Adrenal gland (tissue), 9 donors: ENCODE measurements at regions not wholly inside any gene's neighbourhood (a gene's known extent, or its start where the extent isn't known, plus 50 kb on each side); places are given as distances from the start of the nearest gene placed in this dataset.

ENCODE experiments used
- DNase-seq, 7 donors: peaks; one replicate each; pipeline ENCODE4 v3.0.0-alpha.2; 2019 to 2020
- H3K27ac ChIP-seq, 5 donors: fragments of 200-600 bp; sonication (generic) in 4 of 5; 1 replicate in 3 of 5; 2 replicates in 2 of 5; pipeline versions ENCODE4 v1.5.1 to v1.8.0; 2016 to 2020; ENCODE audit warnings: mild to moderate bottlenecking in 1 of 5
- H3K27me3 ChIP-seq: fragments of 200-600 bp; 2 replicates; pipeline ENCODE4 v1.8.0; 2021
- H3K36me3 ChIP-seq, 2 donors: fragments of 200-600 bp; replicated peaks in 1 of 2; 1 replicate in 1 of 2; 2 replicates in 1 of 2; pipeline versions ENCODE4 v1.5.1 to v1.8.0; 2018 to 2022
- H3K4me1 ChIP-seq, 2 donors: fragments of 200-600 bp; replicated peaks in 1 of 2; 1 replicate in 1 of 2; 2 replicates in 1 of 2; pipeline versions ENCODE4 v1.5.1 to v1.8.0; 2018 to 2021
- H3K4me3 ChIP-seq, 4 donors: fragments of 200-600 bp; sonication (generic) in 3 of 4; one replicate each; pipeline ENCODE4 v1.5.1; 2016 to 2018
- H3K9me3 ChIP-seq, 3 donors: fragments of 200-600 bp; sonication (generic) in 1 of 3; replicated peaks in 1 of 3; 1 replicate in 2 of 3; 2 replicates in 1 of 3; pipeline versions ENCODE4 v1.5.1 to v1.8.0; 2016 to 2021
- POLR2A ChIP-seq, 2 donors: fragments of 450-650 bp; IDR thresholded peaks; one replicate each; pipeline ENCODE4 v1.6.1; 2017; ENCODE audit warnings: antibody characterized with exemption in 2 of 2, mild to moderate bottlenecking in 2 of 2, moderate library complexity in 1 of 2
- WGBS, 4 donors: extraction: QIAGEN DNeasy Blood & Tissue Kit in 2 of 4; methylation state at CpG; one replicate each; pipeline versions ENCODE4 v1.1.5 to v1.1.7; 2013 to 2017; 5-methylcytosine and 5-hydroxymethylcytosine counted together
- intact Hi-C, 2 donors: fragments of 100-400 bp; cut with DNase I; formaldehyde crosslinking; loops; one replicate each; pipeline versions ENCODE4 v1.14.1 to v1.15.0; 2022 to 2023
- TF ChIP-seq, protein P1 (sequence below), 6 experiments: fragments of 450-650 bp in 4 of 6; fragments of 200-600 bp in 2 of 6; sonication (generic) in 1 of 6; IDR thresholded peaks; 1 replicate in 5 of 6; 2 replicates in 1 of 6; pipeline versions ENCODE4 v1.5.1 to v1.8.0; 2016 to 2021; ENCODE audit warnings: antibody characterized with exemption in 6 of 6, mild to moderate bottlenecking in 2 of 6, moderate library complexity in 1 of 6
- donor health status: healthy with polysubstance abuse.
- donor health status: Bipolar disorder and iron deficiency.
- donor health status: DM: yes; HTN: yes; CAD: no.
- donor health status: DM: no; HTN: no; CAD: no.
- donor health status: DM: no; HTN: no; CAD: no.

GRCh38 chr7:52294942-52295341 is 740.5 kb upstream of the POM121L12 start:
- Histone ChIP-seq H3K4me3 (no peak overlapping the region), H3K27me3 (no peaks in the 10 kb centered on the region), H3K4me1 (no peaks in the 10 kb centered on the region), H3K36me3 (no peaks in the 10 kb centered on the region), H3K9me3 (no peaks in the 10 kb centered on the region), H3K27ac (no peak overlapping the region)
- TF ChIP-seq, protein P1, sequence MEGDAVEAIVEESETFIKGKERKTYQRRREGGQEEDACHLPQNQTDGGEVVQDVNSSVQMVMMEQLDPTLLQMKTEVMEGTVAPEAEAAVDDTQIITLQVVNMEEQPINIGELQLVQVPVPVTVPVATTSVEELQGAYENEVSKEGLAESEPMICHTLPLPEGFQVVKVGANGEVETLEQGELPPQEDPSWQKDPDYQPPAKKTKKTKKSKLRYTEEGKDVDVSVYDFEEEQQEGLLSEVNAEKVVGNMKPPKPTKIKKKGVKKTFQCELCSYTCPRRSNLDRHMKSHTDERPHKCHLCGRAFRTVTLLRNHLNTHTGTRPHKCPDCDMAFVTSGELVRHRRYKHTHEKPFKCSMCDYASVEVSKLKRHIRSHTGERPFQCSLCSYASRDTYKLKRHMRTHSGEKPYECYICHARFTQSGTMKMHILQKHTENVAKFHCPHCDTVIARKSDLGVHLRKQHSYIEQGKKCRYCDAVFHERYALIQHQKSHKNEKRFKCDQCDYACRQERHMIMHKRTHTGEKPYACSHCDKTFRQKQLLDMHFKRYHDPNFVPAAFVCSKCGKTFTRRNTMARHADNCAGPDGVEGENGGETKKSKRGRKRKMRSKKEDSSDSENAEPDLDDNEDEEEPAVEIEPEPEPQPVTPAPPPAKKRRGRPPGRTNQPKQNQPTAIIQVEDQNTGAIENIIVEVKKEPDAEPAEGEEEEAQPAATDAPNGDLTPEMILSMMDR (IDR thresholded peaks at IDR 0.05), result no peak
- no peak for TF ChIP-seq POLR2A (IDR thresholded peaks at IDR 0.05)
- intact Hi-C loops, result no loop called here
- WGBS, 4 donors, result 84 to 92% (median 86%) methylated on average over 7 of the region's 7 CpGs
- DNase-seq, result no peak

DNA sequence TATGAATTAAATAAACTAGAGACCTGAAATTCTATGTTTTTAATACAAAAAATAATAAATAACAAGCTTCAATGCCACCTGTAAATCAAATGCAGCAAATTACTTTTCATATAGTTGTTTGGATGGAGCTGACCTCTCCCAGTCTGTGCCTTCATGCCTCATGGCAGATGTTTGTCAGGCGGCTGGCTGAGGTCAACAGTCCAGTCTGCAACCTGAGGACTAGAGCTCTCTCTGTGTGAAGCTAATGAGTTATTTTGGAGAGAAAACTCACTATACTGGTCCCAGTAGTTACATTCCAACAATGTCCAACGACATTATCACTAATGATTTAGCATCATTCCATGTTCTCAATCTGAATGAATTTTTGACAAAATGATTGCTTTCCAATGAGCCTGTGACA is 746.2 kb upstream of the POM121L12 start:
- Histone ChIP-seq H3K27me3 (no peaks in the 10 kb centered on the region), H3K4me1 (no peaks in the 10 kb centered on the region), H3K27ac (no peak overlapping the region), H3K9me3 (no peaks in the 10 kb centered on the region), H3K4me3 (no peak overlapping the region), H3K36me3 (no peaks in the 10 kb centered on the region)
- 69 to 75% (median 71%) methylated on average over 2 of the region's 2 CpGs for WGBS, 4 donors
- TF ChIP-seq, protein P1 (IDR thresholded peaks at IDR 0.05), result no peak
- TF ChIP-seq POLR2A (IDR thresholded peaks at IDR 0.05), result no peak
- intact Hi-C loops, result no loop called here
- DNase-seq, result no peak

DNA sequence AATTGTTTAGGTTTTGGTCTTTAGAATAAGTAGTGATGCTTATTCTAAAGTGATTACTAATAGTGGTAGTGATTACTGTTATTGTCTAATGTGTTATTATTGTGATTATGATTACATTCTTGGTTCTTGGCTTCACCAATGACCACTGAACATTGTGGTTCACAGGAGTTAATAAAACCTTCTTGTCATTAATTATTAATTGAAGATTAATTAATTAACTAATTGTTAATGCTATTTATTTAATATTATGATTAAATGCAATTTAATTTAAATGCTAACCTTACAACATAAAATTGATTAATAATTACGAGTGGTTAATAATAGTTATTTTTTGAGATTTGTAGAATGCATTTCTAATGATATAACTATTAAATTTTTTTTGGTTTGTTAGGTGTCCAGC is 747.7 kb upstream of the POM121L12 start:
- no peak overlapping the region for H3K4me3 ChIP-seq
- intact Hi-C loops, result no loop called here
- H3K9me3 ChIP-seq, result no peaks in the 10 kb centered on the region
- no peak for DNase-seq
- no peak overlapping the region for H3K27ac ChIP-seq
- H3K36me3 ChIP-seq, result no peaks in the 10 kb centered on the region
- 83 to 90% (median 88%) methylated on average over 1 of the region's 1 CpG for WGBS, 4 donors
- no peak for TF ChIP-seq POLR2A (IDR thresholded peaks at IDR 0.05)
- TF ChIP-seq, protein P1 (IDR thresholded peaks at IDR 0.05), result no peak
- no peaks in the 10 kb centered on the region for H3K4me1 ChIP-seq
- no peaks in the 10 kb centered on the region for H3K27me3 ChIP-seq

GRCh38 chr7:52285689-52286088 is 749.7 kb upstream of the POM121L12 start:
- no peak overlapping the region for H3K4me3 ChIP-seq
- intact Hi-C loops, result no loop called here
- no peaks in the 10 kb centered on the region for H3K4me1 ChIP-seq
- no peak for DNase-seq
- no peaks in the 10 kb centered on the region for H3K27me3 ChIP-seq
- no peaks in the 10 kb centered on the region for H3K36me3 ChIP-seq
- 65 to 70% (median 67%) methylated on average over 2 of the region's 2 CpGs for WGBS, 4 donors
- TF ChIP-seq POLR2A (IDR thresholded peaks at IDR 0.05), result no peak
- TF ChIP-seq, protein P1 (IDR thresholded peaks at IDR 0.05), result no peak
- H3K9me3 ChIP-seq, result peaks cover 0 to 4% (median 0%) of the 10 kb centered on the region in 3 donors
- no peak overlapping the region for H3K27ac ChIP-seq
